NOMO-1 treated with dmso at 0.1 percent for 144 hours (cell line): ENCODE measurements at regions not wholly inside any gene's neighbourhood (a gene's known extent, or its start where the extent isn't known, plus 50 kb on each side); places are given as distances from the start of the nearest gene placed in this dataset.

ENCODE experiments used
- DNase-seq: peaks from one replicate; lab custom pipeline; 2025; ENCODE audit not compliant: unreplicated experiment; lab: John Stamatoyannopoulos, UW

DNA sequence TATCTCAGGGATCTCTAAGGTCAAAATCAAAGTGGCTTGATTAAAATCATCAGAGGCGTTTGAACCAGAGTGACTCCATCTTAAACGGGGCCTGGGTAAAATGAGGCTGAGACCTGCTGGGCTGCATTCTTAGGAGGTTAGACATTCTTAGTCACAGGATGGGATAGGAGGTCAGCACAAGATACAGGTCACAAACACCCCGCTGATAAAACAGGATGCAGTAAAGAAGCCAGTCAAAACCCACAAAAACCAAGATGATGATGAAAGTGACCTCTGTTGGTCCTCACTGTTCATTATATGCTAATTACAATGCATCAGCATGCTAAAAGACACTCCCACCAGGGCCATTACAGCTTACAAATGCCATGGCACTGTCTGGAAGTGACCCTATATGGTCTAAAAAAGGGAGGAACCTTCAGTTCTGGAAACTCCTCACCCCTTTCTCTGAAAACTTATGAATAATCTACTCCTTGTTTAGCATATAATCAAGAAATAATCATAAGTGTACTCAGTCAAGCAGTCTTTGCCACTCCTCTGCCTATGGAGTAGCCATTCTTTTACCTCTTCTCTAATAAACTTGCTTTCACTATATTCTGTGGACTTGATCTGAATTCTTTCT lies 143.3 kb upstream of the SLCO3A1 start:
- no peak for DNase-seq

DNA sequence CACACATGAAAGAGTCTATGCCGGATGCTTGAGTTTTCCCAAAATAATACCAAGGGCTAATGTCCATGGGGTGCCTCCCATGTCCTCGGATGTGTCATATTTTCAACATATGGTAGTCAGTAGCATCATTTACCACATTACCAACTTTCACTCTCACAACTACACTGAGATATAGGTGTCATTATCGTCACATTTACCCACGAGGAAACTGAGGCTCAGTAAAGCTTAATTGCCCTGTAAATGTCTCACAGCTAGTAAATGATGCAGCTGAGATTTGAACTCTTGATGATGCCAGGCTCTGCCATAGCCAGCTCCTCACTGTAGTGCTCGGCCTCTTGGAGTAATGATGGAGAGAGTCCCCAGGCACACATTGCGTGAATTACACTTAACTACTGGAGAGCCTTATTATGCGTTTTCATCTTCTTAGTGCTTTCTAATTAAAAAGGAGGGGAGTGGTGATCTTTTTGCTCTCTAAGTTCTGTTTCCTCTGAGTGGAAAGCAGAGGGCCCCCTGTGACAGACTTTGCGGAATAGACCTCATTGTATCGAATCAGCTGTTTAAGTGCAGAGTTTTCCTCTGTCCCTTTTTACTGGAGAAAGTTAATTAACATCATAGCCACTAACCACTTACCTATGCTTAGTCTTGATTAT lies 142.0 kb upstream of the SLCO3A1 start:
- DNase-seq, result no peak

DNA sequence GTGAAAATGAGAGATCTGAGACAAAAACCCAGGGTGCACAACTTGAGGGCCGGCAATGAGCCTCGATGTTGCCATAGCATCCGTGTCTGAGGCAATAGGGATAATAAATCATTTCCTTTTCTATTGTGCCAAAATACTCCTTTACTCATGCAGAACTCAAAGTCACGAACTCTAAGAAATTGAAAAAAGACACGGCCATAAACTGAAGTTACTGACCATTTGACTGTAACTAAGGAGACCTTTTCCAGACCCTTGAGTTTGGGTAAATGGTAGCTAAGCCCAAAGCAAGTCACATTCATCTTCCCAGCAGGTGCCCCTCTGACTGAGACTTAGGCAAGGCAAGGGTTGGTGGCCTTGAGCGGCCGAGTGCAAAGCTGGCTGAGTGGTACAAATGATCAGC lies 141.2 kb upstream of the SLCO3A1 start:
- DNase-seq, result no peak

DNA sequence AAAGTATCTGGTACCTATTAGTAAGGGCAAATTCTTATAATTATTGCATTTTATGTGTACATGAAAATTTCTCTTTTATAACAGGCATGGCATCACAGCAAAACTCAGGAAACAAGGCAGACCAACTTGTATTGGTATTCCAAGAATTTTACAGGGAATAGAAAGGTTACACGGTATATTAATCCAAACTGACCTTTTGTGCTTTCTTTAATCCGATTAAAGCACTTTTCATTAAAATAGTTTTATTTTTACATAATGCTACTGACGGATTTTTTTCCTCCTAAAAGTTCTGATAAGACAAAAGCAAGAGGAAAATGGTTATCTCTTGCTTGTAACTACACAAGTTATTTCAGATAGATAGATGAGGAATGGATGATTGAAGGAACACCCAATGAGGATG lies 137.0 kb upstream of the SLCO3A1 start:
- DNase-seq, result no peak

DNA sequence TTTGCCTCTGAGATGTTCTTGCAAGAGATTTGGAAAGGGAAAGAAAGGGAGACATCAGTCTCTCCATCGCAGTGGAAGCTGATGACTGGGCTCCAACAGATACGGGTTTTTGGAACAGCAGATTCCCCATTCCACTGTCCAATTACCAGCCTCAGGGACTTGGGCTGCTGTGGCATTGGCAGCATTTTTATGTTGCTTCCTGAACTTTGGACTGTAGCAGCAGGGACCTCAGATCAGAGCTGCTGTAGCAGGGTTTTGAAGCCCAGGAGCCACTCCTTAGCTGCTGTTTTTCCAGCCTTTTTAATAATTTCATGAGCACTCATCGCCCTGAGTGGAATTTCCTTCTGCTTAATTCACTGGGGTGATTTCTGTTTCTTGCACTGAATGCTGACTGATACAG lies 135.7 kb upstream of the SLCO3A1 start:
- DNase-seq, result no peak

DNA sequence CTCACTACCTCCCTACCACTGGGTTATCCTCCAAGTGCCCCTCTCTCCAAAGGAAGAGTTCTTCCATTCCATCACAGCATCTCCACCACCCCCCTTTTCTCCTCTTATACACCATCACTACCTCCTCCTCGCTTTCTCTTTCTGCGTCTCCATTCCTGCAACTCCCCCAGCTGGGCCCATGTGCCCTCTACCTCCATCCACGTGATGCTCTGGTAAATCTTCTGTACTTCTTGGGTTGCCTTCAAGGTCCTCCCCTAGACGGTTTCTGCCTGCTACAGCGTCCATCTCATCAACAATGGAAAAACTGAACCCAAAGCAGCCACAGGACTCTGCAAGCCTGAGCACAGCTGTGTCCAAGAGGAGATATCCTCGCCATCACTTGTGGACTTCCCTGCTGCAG lies 129.5 kb upstream of the SLCO3A1 start:
- no peak for DNase-seq

DNA sequence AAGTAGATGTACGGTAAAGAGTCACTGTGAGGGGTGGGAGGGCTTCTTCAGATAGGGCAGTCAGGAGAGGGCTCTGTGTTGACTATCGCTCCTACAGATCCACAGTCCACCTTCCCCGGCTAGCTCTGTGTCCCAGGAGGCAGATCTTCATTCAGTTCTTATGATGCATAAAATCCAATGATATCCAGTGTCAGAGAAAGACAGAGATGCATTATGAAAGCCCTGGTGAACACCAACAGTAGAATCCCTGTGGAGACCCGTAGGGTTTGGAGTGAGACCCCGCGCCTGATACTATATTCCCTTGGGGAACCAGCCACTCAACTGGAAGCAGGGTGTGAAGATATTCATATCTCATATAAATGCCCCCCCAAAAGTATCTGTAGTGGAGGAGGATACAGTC lies 119.8 kb upstream of the SLCO3A1 start:
- DNase-seq, result no peak

DNA sequence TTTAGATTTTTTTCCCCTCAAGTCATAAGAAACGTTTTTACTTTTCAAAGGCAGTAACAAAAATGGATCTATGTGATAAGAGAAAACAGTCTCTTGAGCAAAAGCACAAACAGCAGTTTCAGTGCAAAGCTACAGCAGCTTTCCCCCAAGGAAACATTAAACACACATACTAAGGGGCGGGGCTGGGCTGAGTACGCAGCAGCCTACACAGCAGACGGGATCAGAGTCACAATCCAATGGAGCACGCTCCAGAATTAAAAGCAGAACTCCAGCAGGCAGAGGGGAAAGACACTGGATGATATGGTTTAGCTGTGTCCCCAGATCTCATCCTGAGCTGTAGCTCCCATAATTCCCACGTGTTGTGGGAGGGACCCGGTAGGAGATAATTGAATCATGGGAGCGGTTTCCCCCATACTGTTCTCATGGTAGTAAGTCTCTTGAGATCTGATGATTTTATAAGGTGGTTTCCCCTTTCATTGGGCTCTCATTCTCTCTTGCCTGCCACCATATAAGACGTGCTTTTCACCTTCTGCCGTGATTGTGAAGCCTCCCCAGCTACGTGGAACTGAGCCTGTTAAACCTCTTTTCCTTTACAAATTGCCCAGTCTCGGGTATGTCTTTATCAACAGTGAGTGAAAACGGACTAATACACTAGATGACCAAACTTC lies 116.2 kb upstream of the SLCO3A1 start:
- DNase-seq, result no peak

DNA sequence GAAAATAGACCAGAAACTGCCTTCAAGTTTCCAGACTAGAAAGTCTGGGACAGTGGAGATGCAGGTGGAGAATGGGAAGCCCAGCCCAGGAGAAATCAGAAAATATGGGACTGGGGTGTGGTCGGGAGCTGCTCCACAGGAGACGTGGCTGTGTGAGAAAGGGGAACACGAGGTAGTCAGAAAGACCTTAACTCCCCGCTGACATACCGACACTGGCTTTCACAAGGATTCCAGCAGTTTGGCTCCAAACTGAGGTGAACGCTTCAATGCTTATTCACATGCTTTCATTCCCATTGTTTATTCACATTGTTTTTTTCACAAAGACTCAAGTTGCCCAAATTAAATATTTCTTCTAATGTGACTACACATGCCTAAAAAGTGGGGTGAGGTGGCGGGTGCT lies 111.5 kb upstream of the SLCO3A1 start:
- DNase-seq, result no peak

DNA sequence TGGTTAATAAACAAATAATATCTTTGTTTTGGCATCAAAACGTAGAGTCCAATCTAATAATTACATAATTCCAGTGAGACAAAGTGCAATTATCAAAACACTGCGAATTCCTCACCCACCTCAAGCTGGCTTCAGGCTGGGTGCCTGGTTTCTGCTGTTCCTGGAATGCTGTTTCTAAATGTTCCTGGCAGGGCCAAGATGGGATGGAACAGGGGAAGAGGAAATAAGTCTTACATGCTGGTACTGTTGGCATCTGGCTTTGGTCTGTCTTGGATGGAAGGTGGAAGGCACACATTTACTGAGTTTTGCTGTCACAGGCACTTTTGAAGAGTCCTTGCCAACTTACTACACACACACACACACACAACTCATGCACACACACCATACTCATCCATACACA lies 101.9 kb upstream of the SLCO3A1 start:
- no peak for DNase-seq

DNA sequence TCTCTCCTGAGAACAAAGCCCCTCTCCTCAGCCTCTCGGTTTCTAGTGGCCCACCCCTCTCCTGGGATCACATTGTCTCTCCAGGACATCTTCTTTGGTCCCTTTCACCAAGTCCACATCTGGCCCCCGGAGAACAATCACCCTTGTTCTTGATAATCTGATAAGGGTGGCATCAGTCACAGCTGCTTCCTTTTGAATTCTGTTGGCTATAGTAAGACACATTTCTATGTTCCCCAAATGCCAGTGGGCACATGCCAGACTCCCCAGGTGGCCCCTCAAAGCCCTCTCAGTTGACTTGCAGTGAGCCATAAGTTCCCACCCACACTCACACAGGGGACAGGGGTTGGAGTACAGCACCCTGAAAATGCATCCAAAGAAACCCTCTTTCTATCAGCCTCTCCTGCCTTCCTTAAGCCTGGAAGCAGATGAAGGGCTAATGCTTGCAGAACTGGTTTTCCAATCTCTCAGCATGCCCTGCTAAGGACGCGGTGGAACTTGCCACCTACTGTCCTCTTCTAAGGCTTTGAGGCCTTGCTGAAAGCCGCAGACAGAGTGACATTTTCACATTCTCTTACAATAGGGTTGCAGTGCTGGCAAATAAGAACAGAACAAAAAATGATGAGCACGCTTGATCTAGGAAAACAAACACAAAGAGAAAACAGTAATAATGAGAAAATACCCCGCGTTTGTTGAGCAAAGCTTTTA lies 101.3 kb upstream of the SLCO3A1 start:
- no peak for DNase-seq

DNA sequence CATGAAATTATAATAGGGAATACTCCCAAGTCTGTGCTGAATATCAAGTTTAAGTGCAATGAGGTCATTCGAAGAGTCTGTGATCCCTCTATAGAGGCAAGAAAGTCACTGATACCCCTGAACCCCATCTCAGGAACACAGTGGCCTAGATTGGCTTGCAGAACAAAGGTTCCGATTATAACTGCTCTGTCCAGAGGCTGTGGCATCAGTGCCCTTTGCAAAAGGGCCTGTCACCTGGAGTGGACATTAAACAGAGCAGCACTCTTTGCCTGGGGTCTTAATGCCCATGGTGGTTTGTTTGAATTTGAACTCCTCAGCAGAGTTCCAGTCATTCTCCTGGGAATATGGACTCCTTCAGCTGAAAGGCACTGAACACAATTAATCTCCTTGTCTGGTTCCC lies 93.9 kb upstream of the SLCO3A1 start:
- DNase-seq, result no peak

DNA sequence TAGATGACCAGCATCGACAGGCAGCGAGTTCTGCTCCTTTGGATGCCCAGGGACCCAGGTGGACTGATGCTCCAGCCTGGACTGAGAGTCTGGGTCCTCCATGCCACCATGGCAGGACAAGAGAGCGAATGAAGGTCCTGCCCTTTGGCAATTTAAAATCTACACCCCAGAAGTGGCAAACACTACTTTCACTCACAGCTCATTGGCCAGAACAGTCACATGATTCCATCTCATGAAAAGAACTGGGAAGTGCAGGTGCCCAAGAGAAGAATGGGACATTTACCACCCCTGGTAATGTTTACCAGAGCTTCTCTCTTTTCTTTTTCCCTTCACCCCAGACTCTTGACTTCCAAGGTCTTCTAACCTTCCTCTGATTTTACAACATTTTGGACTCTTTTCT lies 87.8 kb upstream of the SLCO3A1 start:
- no peak for DNase-seq

DNA sequence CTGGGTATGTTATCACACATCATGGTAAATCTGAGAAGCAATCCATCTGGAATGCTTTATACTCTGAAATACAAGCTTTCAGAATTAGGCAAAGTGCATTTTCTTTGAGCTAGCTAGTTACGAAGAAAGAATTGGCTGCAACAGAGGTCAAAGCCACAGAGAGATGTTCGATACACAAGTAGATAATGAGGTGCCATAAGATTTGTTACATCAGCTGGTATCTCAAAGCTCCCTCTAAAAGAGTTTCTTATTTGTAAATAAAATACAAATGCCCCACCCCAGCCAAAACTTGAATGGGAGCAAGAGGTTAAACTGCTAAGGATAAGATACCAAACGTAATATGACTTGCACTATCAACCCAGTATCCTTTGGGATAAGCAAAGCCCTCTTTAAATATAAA lies 84.0 kb upstream of the SLCO3A1 start:
- DNase-seq, result no peak

DNA sequence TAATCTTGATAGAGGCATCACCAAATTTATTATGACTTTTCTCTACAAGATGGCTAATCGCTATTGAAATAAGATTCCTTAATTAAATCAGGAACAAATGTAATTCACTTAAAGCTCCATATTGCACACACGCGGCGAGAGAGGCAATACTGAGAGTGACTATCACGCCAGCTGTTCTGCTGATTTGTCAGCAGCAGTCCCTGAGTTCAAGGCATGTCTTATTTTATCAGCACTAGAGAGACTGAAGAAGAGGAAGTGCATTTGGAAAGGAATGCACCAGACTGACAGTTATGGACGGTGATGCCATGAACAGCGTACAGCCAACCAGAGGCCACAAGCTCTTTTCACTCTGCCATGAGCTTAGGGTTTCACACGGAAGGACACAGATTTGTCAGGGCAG lies 83.6 kb upstream of the SLCO3A1 start:
- DNase-seq, result no peak

DNA sequence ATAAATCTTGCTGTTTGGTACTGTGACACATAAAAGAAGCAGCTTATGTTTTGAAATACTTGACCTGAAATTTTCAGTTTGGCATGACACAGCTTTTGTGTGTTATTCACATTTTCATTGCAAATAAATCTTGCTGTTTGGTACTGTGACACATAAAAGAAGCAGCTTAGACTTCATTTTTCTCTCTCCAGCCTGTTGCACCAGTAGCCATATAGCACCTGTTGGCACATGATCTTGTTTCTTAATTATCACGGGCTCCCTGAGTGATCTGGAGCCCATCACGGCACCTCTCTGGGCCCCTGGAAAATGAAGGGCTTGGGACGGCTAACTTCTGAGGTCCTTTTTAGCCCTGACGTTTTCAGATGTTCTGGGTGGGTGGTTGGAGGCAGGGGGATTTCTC lies 77.4 kb upstream of the SLCO3A1 start:
- DNase-seq, result no peak

DNA sequence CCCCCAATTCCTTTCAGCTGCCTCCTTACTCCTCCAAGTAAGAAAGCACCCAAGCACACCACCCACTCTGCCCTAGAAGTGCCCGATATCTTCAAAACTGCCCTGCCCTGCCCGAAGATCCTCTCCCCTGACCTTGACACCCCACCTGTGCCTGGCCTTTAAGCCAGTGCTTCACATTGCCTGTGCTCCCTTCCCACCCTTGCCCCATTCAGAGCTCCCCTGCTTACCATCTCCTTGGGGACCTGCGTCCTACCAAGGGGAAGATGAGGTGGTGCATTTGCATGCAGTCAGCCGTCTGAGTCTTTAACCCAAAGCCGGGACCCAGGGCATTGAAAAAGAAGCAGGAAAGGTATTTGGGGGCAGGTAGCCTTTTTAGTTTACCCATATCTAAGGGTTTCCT lies 73.5 kb upstream of the SLCO3A1 start:
- no peak for DNase-seq

DNA sequence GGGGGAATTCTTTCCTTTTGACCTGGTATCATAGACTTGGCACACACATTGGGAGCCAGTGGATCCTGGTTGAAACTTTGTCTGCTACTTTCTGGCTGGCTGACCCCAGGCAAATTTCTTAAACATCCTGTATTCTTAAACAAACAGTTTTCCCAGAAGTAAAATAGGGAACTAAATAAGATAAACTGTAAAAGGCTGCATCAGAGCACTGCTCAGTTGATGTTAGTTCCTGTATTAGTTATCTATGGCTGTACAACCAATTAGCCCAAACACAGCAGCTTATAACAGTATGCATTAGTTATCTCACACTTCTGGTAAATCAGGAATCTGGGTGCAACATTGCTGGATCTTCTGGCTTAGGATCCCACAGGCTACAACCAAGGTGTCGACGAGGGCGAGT lies 73.1 kb upstream of the SLCO3A1 start:
- no peak for DNase-seq

DNA sequence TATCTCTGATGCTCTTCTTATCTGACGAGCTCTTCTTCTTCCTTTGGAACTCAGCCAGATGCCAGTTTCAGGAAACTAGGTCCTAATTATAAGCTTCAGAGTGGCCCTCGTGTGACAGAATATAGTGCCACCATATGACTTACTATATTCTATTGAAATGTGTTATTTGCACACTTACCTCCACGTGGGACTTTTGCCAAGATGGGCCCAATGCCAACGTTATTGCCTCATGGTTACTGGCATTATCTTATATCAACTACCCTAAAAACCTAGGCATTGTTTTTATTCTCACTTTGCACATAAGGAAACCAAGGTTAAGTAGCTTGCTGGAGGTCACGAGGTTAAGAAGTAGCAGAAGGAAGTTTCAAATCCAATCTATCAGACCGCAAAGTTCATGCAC lies 71.3 kb upstream of the SLCO3A1 start:
- no peak for DNase-seq

DNA sequence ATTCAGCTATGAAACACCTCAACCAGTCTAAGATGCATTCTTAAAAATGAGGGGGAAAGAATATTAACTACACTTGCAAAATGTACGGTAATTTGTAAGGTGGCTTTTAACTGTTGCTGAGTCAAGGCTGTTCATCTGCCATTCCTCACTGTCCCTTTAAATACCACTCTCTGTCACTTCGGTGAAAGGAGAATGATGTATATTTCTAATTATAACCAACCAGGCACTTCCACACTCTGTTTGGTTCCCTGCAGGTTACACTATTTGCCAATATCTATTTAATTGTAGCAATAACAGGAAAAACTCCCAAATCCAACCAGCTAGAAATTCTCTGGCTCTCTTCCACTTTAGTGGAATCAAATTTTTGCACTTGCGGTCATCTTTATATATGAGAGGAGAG lies 70.5 kb upstream of the SLCO3A1 start:
- no peak for DNase-seq

DNA sequence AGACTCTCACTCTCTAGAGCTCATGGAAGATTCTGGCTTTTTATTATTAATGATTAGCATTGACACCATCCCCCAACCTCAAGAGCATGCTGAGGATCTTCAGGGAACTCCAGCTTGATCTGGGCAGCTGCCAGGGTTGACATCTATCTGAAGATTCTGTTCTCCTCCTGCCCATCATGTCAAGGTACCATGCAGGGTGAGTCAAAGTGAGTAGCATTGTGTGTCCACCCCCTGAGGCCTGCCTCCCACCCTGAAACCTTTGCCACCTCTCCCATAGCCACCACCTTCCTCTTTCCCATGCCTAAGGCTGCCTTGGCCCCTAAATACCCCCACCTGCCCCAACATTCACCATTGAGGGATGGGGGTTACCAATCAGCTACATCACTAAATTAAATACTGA lies 70.1 kb upstream of the SLCO3A1 start:
- DNase-seq, result no peak
